OCI-LY3 (cell line): ENCODE measurements at regions not wholly inside any gene's neighbourhood (a gene's known extent, or its start where the extent isn't known, plus 50 kb on each side); places are given as distances from the start of the nearest gene placed in this dataset.

Experiments
- H2AFZ ChIP-seq: fragments of 200-600, 300-600 bp; shearing (Covaris generic); 2 replicates; pipeline ENCODE4 v1.6.0; 2014; ENCODE audit warnings: antibody characterized with exemption, low read depth, low read length
- H3K27ac ChIP-seq: fragments of 200-600, 300-600 bp; sonication (generic); 2 replicates; pipeline ENCODE4 v1.5.1; 2014; ENCODE audit warnings: mild to moderate bottlenecking, low read length, moderate library complexity, mixed read lengths
- H3K27me3 ChIP-seq: fragments of 200-600, 300-600 bp; sonication (generic); 2 replicates; pipeline ENCODE4 v1.6.1; 2014; ENCODE audit warnings: low read depth, low read length, mixed read lengths
- H3K36me3 ChIP-seq: fragments of 200-600, 300-600 bp; sonication (generic); replicated peaks from 2 replicates; pipeline ENCODE3; 2014; ENCODE audit warnings: low read depth, low read length, mixed read lengths
- H3K4me1 ChIP-seq: fragments of 300-600, 200-600 bp; sonication (generic); 2 replicates; pipeline ENCODE4 v1.6.1; 2014; ENCODE audit warnings: low read length, mixed read lengths
- H3K4me2 ChIP-seq: fragments of 200-600, 300-600 bp; sonication (generic); 2 replicates; pipeline ENCODE4 v1.6.1; 2014; ENCODE audit warnings: low read length, mixed read lengths
- H3K4me3 ChIP-seq: fragments of 300-600, 200-600 bp; sonication (generic); 2 replicates; pipeline ENCODE4 v1.5.1; 2014; ENCODE audit warnings: antibody characterized with exemption, mild to moderate bottlenecking, low read length, moderate library complexity
- H3K79me2 ChIP-seq: fragments of 300-600, 200-600 bp; shearing (Covaris generic); 2 replicates; pipeline ENCODE4 v1.6.1; 2014; ENCODE audit warnings: mild to moderate bottlenecking, low read length, mixed read lengths
- H3K9ac ChIP-seq: fragments of 300-600, 200-600 bp; shearing (Covaris generic); 2 replicates; pipeline ENCODE4 v1.6.0; 2014; ENCODE audit warnings: mild to moderate bottlenecking, low read length, moderate library complexity
- H3K9me3 ChIP-seq: fragments of 200-600, 300-600 bp; shearing (Covaris generic); 2 replicates; pipeline ENCODE4 v1.6.1; 2014; ENCODE audit warnings: low read length, mixed read lengths; ENCODE audit not compliant: insufficient read depth
- H4K20me1 ChIP-seq: fragments of 200-600, 300-600 bp; sonication (generic); 2 replicates; pipeline ENCODE4 v1.6.1; 2016; ENCODE audit warnings: low read length, mixed read lengths; ENCODE audit not compliant: insufficient read depth
- EZH2phosphoT487 ChIP-seq: fragments of 200-600 bp; shearing (Covaris generic); IDR thresholded peaks from 2 replicates; pipeline ENCODE4 v1.6.1; 2018; ENCODE audit warnings: antibody characterized with exemption, mixed run types, low read depth
- TF ChIP-seq, protein P1 (sequence below): fragments of 200-600, 300-600 bp; sonication (generic); IDR thresholded peaks from 2 replicates; pipeline ENCODE4 v1.5.1; 2014; ENCODE audit warnings: antibody characterized with exemption, low read length, low read depth

DNA sequence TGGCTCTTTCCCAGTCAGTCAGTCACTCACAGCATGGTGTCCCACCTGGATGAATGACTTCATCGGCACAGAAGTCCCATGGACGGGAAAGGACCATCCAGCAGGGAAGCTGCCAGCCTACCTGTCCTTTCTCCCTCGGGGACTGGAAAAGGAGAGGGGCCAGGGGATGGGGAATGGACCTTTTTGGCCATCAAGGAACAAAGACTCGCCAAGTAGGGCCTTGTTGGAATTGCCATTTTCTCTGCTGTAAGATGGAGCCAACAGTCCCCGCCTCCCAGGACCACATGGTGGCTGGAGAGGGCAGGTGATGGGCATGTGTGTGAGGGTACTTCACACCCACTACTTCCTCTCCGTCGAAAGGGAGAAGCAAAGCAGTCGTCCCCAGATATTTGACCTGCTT is 67.8 kb upstream of the LHX1 start:
- Histone ChIP-seq H3K36me3 (no peaks in the 10 kb centered on the region), H3K79me2 (no peaks in the 10 kb centered on the region), H3K27me3 (peaks cover 15% of the 10 kb centered on the region; the same call in 1 of the 2 replicates), H3K4me3 (no peak overlapping the region), H4K20me1 (no peaks in the 10 kb centered on the region), H2AFZ (no peak overlapping the region), H3K9me3 (no peaks in the 10 kb centered on the region), H3K27ac (no peak overlapping the region), H3K9ac (no peak overlapping the region), H3K4me1 (no peaks in the 10 kb centered on the region), H3K4me2 (no peak overlapping the region)
- TF ChIP-seq, protein P1, sequence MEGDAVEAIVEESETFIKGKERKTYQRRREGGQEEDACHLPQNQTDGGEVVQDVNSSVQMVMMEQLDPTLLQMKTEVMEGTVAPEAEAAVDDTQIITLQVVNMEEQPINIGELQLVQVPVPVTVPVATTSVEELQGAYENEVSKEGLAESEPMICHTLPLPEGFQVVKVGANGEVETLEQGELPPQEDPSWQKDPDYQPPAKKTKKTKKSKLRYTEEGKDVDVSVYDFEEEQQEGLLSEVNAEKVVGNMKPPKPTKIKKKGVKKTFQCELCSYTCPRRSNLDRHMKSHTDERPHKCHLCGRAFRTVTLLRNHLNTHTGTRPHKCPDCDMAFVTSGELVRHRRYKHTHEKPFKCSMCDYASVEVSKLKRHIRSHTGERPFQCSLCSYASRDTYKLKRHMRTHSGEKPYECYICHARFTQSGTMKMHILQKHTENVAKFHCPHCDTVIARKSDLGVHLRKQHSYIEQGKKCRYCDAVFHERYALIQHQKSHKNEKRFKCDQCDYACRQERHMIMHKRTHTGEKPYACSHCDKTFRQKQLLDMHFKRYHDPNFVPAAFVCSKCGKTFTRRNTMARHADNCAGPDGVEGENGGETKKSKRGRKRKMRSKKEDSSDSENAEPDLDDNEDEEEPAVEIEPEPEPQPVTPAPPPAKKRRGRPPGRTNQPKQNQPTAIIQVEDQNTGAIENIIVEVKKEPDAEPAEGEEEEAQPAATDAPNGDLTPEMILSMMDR: no peak
- no peak for TF ChIP-seq EZH2phosphoT487

DNA sequence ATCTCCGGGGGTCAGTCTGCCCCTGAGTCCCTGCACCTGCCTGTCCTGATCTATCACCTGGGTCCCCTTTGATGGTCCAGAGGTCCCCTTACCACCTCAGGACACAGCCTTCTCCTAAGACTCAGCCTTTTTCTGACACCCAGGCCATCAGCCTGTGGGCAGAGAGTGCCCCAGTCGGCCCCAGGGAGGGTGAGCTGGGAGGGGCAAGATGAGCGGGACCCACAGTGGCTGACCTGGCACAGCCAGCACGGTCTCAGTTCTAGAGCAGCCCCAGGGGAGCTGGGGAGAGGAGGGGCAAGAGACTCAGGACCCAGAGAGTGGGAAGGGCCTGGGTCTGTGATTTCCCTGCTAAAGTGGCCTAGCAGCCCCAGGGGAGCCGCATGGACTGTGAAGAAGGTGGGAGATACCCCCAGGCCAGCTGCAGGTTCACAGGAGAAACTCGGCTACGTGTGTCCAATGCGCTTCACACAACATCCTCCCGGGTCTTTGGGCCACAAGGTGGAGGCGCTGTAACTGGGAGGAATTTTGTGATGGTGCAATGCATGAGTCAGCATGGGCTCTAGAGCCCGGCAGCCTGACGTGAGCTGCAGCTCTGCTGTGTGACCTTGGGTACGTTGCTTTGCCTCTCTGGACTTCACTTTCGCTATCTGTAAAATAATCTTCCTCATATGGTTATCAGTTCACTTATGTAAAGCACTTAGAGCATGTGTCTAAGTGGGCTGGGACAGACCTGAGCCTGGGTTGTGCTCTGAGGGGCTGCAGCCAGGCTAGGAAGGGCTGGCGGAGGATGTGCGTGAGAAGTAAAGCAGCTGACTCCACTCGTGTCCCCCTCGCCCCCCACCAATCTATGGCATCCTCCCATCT is 67.2 kb upstream of the LHX1 start:
- no peaks in the 10 kb centered on the region for H3K9me3 ChIP-seq
- H3K36me3 ChIP-seq: no peaks in the 10 kb centered on the region
- H3K79me2 ChIP-seq: no peaks in the 10 kb centered on the region
- H3K4me2 ChIP-seq: no peak overlapping the region
- no peak overlapping the region for H3K27ac ChIP-seq
- H4K20me1 ChIP-seq: no peaks in the 10 kb centered on the region
- H3K27me3 ChIP-seq: peaks cover 11% of the 10 kb centered on the region; the same call in 1 of the 2 replicates
- H3K4me3 ChIP-seq: no peak overlapping the region
- H3K4me1 ChIP-seq: peaks cover under 1% of the 10 kb centered on the region
- no peak overlapping the region for H2AFZ ChIP-seq
- TF ChIP-seq EZH2phosphoT487: no peak
- TF ChIP-seq, protein P1: no peak
- H3K9ac ChIP-seq: no peak overlapping the region

DNA sequence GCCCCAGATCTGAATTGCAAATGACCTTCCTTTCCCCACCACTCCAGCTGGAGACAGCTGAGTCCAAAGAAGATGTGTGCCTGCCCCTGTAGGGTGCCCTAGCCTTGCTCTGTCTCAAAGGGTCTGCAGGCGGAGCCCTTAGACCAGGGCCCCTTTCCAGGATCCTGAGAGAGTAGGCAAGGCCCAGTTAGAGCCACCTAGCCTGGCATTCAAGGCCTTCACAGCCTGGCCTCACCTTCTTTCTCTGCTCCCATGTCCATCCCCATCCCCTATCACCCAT is 66.6 kb upstream of the LHX1 start:
- no peak overlapping the region for H3K4me2 ChIP-seq
- H3K36me3 ChIP-seq: no peaks in the 10 kb centered on the region
- H3K9me3 ChIP-seq: no peaks in the 10 kb centered on the region
- peaks cover 7% of the 10 kb centered on the region for H3K4me1 ChIP-seq
- H3K9ac ChIP-seq: no peak overlapping the region
- H2AFZ ChIP-seq: no peak overlapping the region
- no peaks in the 10 kb centered on the region for H3K79me2 ChIP-seq
- no peak overlapping the region for H3K4me3 ChIP-seq
- TF ChIP-seq, protein P1: no peak
- TF ChIP-seq EZH2phosphoT487: no peak
- H3K27ac ChIP-seq: no peak overlapping the region
- peaks cover 10% of the 10 kb centered on the region; the same call in 1 of the 2 replicates for H3K27me3 ChIP-seq
- no peaks in the 10 kb centered on the region for H4K20me1 ChIP-seq

DNA sequence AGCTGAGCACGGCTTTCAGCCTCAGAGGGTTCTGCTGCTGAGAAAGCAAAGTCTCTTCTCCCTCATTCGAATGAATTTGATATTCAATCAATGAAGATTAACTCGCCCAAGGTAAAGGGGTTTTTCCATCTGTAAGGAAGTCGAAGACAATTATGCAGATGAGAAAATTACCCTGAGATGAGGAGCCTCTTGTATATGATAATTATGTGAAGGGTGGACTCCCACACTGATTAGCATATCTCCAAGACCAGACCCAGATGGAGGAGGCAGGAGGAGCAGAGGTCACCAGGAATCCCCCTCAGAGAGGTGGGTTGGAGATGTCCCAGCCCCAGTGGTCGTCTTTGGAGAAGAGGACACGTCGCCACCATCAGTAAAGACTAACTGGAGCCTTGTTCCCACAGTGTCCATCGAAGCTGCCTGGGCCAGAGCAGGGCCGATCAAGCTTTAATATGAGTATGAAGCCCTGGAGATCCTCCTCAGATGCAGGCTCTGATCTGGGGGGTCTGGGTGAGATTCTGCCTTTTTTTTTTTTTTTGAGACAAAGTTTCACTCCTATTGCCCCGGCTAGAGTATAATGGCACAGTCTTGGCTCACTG is 61.5 kb upstream of the LHX1 start:
- peak overlapping the region; percentile 30 for H3K4me2 ChIP-seq
- H3K9me3 ChIP-seq: no peaks in the 10 kb centered on the region
- H3K4me3 ChIP-seq: peak overlapping the region; percentile 14; the same call in 1 of the 2 replicates
- H3K79me2 ChIP-seq: no peaks in the 10 kb centered on the region
- no peaks in the 10 kb centered on the region; the same call in 1 of the 2 replicates for H3K27me3 ChIP-seq
- no peak overlapping the region for H3K9ac ChIP-seq
- TF ChIP-seq, protein P1: no peak
- no peak for TF ChIP-seq EZH2phosphoT487
- H3K36me3 ChIP-seq: no peaks in the 10 kb centered on the region
- H3K27ac ChIP-seq: no peak overlapping the region
- peak overlapping the region; percentile 72; the same call in 1 of the 2 replicates for H2AFZ ChIP-seq
- H3K4me1 ChIP-seq: peaks cover 17% of the 10 kb centered on the region
- no peaks in the 10 kb centered on the region for H4K20me1 ChIP-seq
